GM23248 (cell line): ENCODE measurements at regions not wholly inside any gene's neighbourhood (a gene's known extent, or its start where the extent isn't known, plus 50 kb on each side); places are given as distances from the start of the nearest gene placed in this dataset.

Source experiments
- EZH2 ChIP-seq: fragments of 200-600 bp; sonication (generic); IDR thresholded peaks from 2 replicates; pipeline ENCODE4 v1.6.1; 2018; ENCODE audit warnings: antibody characterized with exemption, mild to moderate bottlenecking; ENCODE audit not compliant: insufficient read depth, poor library complexity, severe bottlenecking
- EZH2phosphoT487 ChIP-seq: fragments of 200-600 bp; sonication (generic); IDR thresholded peaks from 2 replicates; pipeline ENCODE4 v1.6.1; 2018; ENCODE audit warnings: antibody characterized with exemption, moderate library complexity, mild to moderate bottlenecking, low read depth; ENCODE audit not compliant: insufficient read depth

DNA sequence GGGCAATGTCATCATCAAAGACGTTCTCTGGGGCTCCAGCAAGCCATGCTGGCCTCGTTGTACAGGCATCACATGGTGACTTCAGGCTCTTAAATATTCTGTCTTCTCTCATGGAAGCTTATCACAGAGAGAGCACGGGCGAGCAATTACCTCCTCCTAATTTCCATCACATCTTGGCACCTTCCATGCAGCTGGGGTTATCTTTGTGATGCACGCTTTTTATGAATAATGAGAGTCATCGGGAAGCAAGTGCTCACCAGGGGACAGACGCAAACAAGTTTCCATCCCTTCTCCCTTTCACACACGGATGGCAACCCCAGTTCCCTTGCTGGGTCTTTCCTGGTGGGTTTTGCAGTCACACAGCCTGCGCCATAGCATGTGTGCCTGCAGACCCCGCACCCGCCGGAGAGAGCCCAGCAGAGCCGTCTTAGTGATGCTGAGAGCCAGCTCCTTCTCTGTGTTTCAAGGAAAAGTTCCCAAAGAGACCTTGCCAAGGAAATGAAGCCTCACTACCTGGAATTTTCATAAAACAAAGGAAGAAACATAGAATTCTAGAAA is 116.3 kb upstream of the AFDN start:
- TF ChIP-seq EZH2 = no peak
- no peak for TF ChIP-seq EZH2phosphoT487
